ENCODE measurements at regions not wholly inside any gene's neighbourhood (a gene's known extent, or its start where the extent isn't known, plus 50 kb on each side); places are given as distances from the start of the nearest gene placed in this dataset.

- H3K9me3 Mint-ChIP-seq = peaks cover 0 to 17% (median 4%) of the 10 kb centered on the region in 7 donors
- no peak overlapping the region for H3K4me3 Mint-ChIP-seq
Observed at GRCh38 chr3:145377301-145377700, 783.7 kb downstream of the PLOD2 start.

GRCh38 chr3:145383416-145383815, 777.6 kb downstream of the PLOD2 start:
- no peaks in the 10 kb centered on the region for H3K4me1 Mint-ChIP-seq
- no peak overlapping the region for H2AFZ ChIP-seq (ENCODE audit: insufficient read depth, low read depth, low read length, poor library complexity, severe bottlenecking)
- no peaks in the 10 kb centered on the region for H3K36me3 ChIP-seq (replicated peaks in 1 of 2; ENCODE audit: control insufficient read depth in 1 of 2, insufficient read depth in 2 of 2, low read length in 2 of 2)
- no peak overlapping the region for H3K9ac ChIP-seq (ENCODE audit: insufficient read depth, low read length, poor library complexity, severe bottlenecking)
- intact Hi-C loops (cut with micrococcal nuclease) = no loop called here
- H3K27me3 Mint-ChIP-seq (ENCODE audit: low read depth in 3 of 3) = peaks cover 0 to 2% (median 0%) of the 10 kb centered on the region in 3 donors
- DNase-seq = no peak
- H3K4me1 ChIP-seq (ENCODE audit: control insufficient read depth in 1 of 2, insufficient read depth in 2 of 2, low read length in 2 of 2) = no peaks in the 10 kb centered on the region
- H3K9me3 ChIP-seq (replicated peaks in 1 of 2; ENCODE audit: control insufficient read depth in 1 of 2, insufficient read depth in 1 of 2, low read length in 2 of 2) = no peaks in the 10 kb centered on the region
- H3K4me2 ChIP-seq (replicated peaks; ENCODE audit: extremely low read depth, low read length, poor library complexity, severe bottlenecking) = no peak overlapping the region
- no peak overlapping the region for H3K4me3 ChIP-seq (replicated peaks in 1 of 3; ENCODE audit: low read depth in 2 of 3, low read length in 3 of 3)
- H3K9me3 Mint-ChIP-seq = peaks cover 0 to 6% (median 0%) of the 10 kb centered on the region in 7 donors
- H3K27ac ChIP-seq (ENCODE audit: low read depth in 1 of 2, low read length in 2 of 2) = no peak overlapping the region
- H3K36me3 Mint-ChIP-seq = no peaks in the 10 kb centered on the region
- WGBS (ENCODE audit: insufficient coverage) = 100% methylated on average over 2 of the region's 3 CpGs
- no peak overlapping the region for H3K27ac Mint-ChIP-seq
- no peaks in the 10 kb centered on the region for H4K20me1 ChIP-seq (ENCODE audit: insufficient read depth, low read length)
- no peaks in the 10 kb centered on the region for H3K79me2 ChIP-seq (ENCODE audit: insufficient read depth, low read length)
- H3K4me3 Mint-ChIP-seq = no peak overlapping the region
- TF ChIP-seq CTCF (IDR thresholded peaks at IDR 0.05) = no peak
- H3K27me3 ChIP-seq (ENCODE audit: control insufficient read depth in 2 of 2, insufficient read depth in 2 of 2, low read length in 2 of 2) = no peaks in the 10 kb centered on the region

More at GRCh38 chr3:145377301-145377700, 783.7 kb downstream of the PLOD2 start:
- intact Hi-C loops (cut with micrococcal nuclease) = no loop called here
- no peaks in the 10 kb centered on the region for H3K4me1 ChIP-seq (ENCODE audit: control insufficient read depth in 1 of 2, insufficient read depth in 2 of 2, low read length in 2 of 2)
- H3K4me3 ChIP-seq (replicated peaks in 1 of 3; ENCODE audit: low read depth in 2 of 3, low read length in 3 of 3) = no peak overlapping the region
- Mint-ChIP-seq H3K27ac (no peak overlapping the region), H3K27me3 (ENCODE audit: low read depth in 3 of 3) (no peaks in the 10 kb centered on the region), H3K4me1 (no peaks in the 10 kb centered on the region), H3K36me3 (no peaks in the 10 kb centered on the region)
- H3K79me2 ChIP-seq (ENCODE audit: insufficient read depth, low read length) = no peaks in the 10 kb centered on the region
- no peak for TF ChIP-seq CTCF (IDR thresholded peaks at IDR 0.05)
- no peak for DNase-seq
- no peak overlapping the region for H3K27ac ChIP-seq (ENCODE audit: low read depth in 1 of 2, low read length in 2 of 2)
- H3K27me3 ChIP-seq (ENCODE audit: control insufficient read depth in 2 of 2, insufficient read depth in 2 of 2, low read length in 2 of 2) = no peaks in the 10 kb centered on the region
- no CpG with 5 or more reads among the region's 1 CpG for WGBS (ENCODE audit: insufficient coverage)
- no peak overlapping the region for H3K4me2 ChIP-seq (replicated peaks; ENCODE audit: extremely low read depth, low read length, poor library complexity, severe bottlenecking)
- H2AFZ ChIP-seq (ENCODE audit: insufficient read depth, low read depth, low read length, poor library complexity, severe bottlenecking) = no peak overlapping the region
- peaks cover 11 to 14% of the 10 kb centered on the region in 2 donors for H3K9me3 ChIP-seq (replicated peaks in 1 of 2; ENCODE audit: control insufficient read depth in 1 of 2, insufficient read depth in 1 of 2, low read length in 2 of 2)
- no peaks in the 10 kb centered on the region for H4K20me1 ChIP-seq (ENCODE audit: insufficient read depth, low read length)
- H3K9ac ChIP-seq (ENCODE audit: insufficient read depth, low read length, poor library complexity, severe bottlenecking) = no peak overlapping the region
- no peaks in the 10 kb centered on the region for H3K36me3 ChIP-seq (replicated peaks in 1 of 2; ENCODE audit: control insufficient read depth in 1 of 2, insufficient read depth in 2 of 2, low read length in 2 of 2)

All from CD14-positive monocyte (primary cell).